ENCODE measurements at regions not wholly inside any gene's neighbourhood (a gene's known extent, or its start where the extent isn't known, plus 50 kb on each side); places are given as distances from the start of the nearest gene placed in this dataset.

DNA sequence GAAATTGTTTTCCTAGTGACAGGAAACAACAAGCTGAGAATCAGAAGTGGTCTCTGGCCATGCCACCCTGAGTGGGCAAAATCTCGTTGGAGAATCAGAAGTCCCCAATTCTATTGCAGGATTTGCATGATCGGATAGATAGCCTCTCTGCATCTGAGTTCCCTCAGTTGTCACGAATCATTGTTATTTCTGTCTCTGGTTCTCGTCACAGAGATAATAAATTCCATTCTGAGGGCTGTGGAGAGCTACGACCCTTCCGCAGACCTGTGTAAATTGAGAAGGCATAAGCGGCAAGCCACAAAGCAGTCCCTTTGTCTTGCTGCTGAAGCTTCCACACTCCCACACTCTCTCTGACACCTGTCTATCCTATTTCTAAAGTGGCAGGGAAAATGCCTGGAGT lies 102.4 kb upstream of the CNR1 start:
- Histone ChIP-seq H3K27ac (ENCODE audit: low read length) (no peak overlapping the region), H3K4me3 (ENCODE audit: low read depth in 2 of 2, low read length in 2 of 2) (no peak overlapping the region), H3K9me3 (ENCODE audit: control insufficient read depth, insufficient read depth, low read depth, low read length) (no peaks in the 10 kb centered on the region; the same call in 1 of the 2 replicates), H3K36me3 (ENCODE audit: control insufficient read depth, insufficient read depth, low read length) (no peaks in the 10 kb centered on the region), H3K4me1 (ENCODE audit: control insufficient read depth, insufficient read depth, low read length) (no peaks in the 10 kb centered on the region), H3K27me3 (ENCODE audit: control insufficient read depth, insufficient read depth, low read length) (no peaks in the 10 kb centered on the region)
- no TSS peak for BruUV-seq (replicated peaks)
- no peak for DNase-seq (ENCODE audit: low read depth, low spot score)
- ChIA-PET POLR2A (no interaction called here), CTCF (no interaction called here)
- intact Hi-C loops (cut with micrococcal nuclease; ENCODE audit: unreplicated experiment) (no loop called here), in situ Hi-C loops (cut with HindIII; ENCODE audit: low pct_unique_long_range_greater_than_20kb, low sequenced_read_pairs) (no loop called here)
- no peak for TF ChIP-seq SIN3A (IDR thresholded peaks at IDR 0.05; ENCODE audit: borderline replicate concordance, insufficient read depth, low read depth, low read length)
- TF ChIP-seq, protein P1, sequence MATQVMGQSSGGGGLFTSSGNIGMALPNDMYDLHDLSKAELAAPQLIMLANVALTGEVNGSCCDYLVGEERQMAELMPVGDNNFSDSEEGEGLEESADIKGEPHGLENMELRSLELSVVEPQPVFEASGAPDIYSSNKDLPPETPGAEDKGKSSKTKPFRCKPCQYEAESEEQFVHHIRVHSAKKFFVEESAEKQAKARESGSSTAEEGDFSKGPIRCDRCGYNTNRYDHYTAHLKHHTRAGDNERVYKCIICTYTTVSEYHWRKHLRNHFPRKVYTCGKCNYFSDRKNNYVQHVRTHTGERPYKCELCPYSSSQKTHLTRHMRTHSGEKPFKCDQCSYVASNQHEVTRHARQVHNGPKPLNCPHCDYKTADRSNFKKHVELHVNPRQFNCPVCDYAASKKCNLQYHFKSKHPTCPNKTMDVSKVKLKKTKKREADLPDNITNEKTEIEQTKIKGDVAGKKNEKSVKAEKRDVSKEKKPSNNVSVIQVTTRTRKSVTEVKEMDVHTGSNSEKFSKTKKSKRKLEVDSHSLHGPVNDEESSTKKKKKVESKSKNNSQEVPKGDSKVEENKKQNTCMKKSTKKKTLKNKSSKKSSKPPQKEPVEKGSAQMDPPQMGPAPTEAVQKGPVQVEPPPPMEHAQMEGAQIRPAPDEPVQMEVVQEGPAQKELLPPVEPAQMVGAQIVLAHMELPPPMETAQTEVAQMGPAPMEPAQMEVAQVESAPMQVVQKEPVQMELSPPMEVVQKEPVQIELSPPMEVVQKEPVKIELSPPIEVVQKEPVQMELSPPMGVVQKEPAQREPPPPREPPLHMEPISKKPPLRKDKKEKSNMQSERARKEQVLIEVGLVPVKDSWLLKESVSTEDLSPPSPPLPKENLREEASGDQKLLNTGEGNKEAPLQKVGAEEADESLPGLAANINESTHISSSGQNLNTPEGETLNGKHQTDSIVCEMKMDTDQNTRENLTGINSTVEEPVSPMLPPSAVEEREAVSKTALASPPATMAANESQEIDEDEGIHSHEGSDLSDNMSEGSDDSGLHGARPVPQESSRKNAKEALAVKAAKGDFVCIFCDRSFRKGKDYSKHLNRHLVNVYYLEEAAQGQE (IDR thresholded peaks at IDR 0.05; ENCODE audit: insufficient read depth in 1 of 2, low read depth in 2 of 2, low read length in 1 of 2), result no peak
- no peak for TF ChIP-seq POLR2AphosphoS5 (IDR thresholded peaks at IDR 0.05; ENCODE audit: low read depth, low read length)
- no peak for TF ChIP-seq TCF7L2 (IDR thresholded peaks at IDR 0.05; ENCODE audit: low read depth, low read length)
- TF ChIP-seq, protein P2, sequence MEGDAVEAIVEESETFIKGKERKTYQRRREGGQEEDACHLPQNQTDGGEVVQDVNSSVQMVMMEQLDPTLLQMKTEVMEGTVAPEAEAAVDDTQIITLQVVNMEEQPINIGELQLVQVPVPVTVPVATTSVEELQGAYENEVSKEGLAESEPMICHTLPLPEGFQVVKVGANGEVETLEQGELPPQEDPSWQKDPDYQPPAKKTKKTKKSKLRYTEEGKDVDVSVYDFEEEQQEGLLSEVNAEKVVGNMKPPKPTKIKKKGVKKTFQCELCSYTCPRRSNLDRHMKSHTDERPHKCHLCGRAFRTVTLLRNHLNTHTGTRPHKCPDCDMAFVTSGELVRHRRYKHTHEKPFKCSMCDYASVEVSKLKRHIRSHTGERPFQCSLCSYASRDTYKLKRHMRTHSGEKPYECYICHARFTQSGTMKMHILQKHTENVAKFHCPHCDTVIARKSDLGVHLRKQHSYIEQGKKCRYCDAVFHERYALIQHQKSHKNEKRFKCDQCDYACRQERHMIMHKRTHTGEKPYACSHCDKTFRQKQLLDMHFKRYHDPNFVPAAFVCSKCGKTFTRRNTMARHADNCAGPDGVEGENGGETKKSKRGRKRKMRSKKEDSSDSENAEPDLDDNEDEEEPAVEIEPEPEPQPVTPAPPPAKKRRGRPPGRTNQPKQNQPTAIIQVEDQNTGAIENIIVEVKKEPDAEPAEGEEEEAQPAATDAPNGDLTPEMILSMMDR (IDR thresholded peaks at IDR 0.05), result no peak
- no peak for ATAC-seq

DNA sequence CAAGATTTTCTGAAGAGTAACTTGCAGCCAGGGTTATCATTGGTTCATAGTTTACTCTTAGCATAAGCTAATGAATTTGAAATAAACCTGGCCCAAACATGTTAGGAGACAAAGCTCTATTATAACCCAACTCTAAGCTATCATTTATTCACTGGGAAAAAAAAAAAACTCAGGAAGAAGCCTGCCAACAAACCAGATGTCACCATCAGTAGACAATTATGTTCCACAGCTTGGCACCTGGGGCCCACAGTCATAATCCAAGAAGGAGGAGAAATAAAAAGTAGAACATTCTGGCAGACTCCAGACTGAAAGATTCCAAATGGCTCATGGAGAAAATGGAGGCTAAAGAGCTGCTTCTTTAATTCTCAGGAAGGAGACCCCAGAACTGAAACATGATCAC lies 100.0 kb upstream of the CNR1 start:
- H3K4me1 ChIP-seq (ENCODE audit: control insufficient read depth, insufficient read depth, low read length), result no peaks in the 10 kb centered on the region
- TF ChIP-seq SIN3A (IDR thresholded peaks at IDR 0.05; ENCODE audit: borderline replicate concordance, insufficient read depth, low read depth, low read length), result no peak
- in situ Hi-C loops (cut with HindIII; ENCODE audit: low pct_unique_long_range_greater_than_20kb, low sequenced_read_pairs) (no loop called here), intact Hi-C loops (cut with micrococcal nuclease; ENCODE audit: unreplicated experiment) (no loop called here)
- no peak for DNase-seq (ENCODE audit: low read depth, low spot score)
- ChIA-PET CTCF (no interaction called here), POLR2A (no interaction called here)
- no peaks in the 10 kb centered on the region for H3K36me3 ChIP-seq (ENCODE audit: control insufficient read depth, insufficient read depth, low read length)
- no peaks in the 10 kb centered on the region for H3K27me3 ChIP-seq (ENCODE audit: control insufficient read depth, insufficient read depth, low read length)
- H3K9me3 ChIP-seq (ENCODE audit: control insufficient read depth, insufficient read depth, low read depth, low read length), result no peaks in the 10 kb centered on the region; the same call in 1 of the 2 replicates
- no peak overlapping the region for H3K27ac ChIP-seq (ENCODE audit: low read length)
- no TSS peak for BruUV-seq (replicated peaks)
- H3K4me3 ChIP-seq (ENCODE audit: low read depth in 2 of 2, low read length in 2 of 2), result no peak overlapping the region
- ATAC-seq, result no peak

DNA sequence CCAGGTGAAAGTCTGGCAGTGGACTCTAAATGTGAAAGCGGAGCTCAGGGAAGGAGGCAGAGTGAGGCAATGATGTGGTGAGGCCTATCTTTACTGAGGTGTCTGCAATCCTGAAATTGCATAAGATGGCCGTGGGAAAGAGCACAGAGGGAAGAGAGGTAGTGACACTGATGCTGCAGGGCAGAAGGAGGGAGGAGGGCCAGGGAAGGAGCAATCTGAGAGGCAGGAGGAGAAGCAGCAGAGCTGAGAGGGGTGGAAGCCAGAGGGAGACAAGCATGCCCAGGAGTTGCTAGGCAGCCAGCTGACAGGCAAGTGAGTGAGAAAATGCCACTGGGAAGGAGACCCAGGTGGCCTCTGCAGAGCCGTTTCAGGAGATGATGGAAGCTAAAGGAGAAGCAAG lies 97.4 kb upstream of the CNR1 start:
- POLR2A ChIA-PET, result no interaction called here
- Histone ChIP-seq H3K4me3 (ENCODE audit: low read depth in 2 of 2, low read length in 2 of 2) (no peak overlapping the region), H3K4me1 (ENCODE audit: control insufficient read depth, insufficient read depth, low read length) (no peaks in the 10 kb centered on the region), H3K9me3 (ENCODE audit: control insufficient read depth, insufficient read depth, low read depth, low read length) (no peaks in the 10 kb centered on the region; the same call in 1 of the 2 replicates), H3K27me3 (ENCODE audit: control insufficient read depth, insufficient read depth, low read length) (no peaks in the 10 kb centered on the region), H3K36me3 (ENCODE audit: control insufficient read depth, insufficient read depth, low read length) (no peaks in the 10 kb centered on the region), H3K27ac (ENCODE audit: low read length) (no peak overlapping the region)
- intact Hi-C loops (cut with micrococcal nuclease; ENCODE audit: unreplicated experiment) (no loop called here), in situ Hi-C loops (cut with HindIII; ENCODE audit: low pct_unique_long_range_greater_than_20kb, low sequenced_read_pairs) (no loop called here)
- ATAC-seq (no peak), DNase-seq (ENCODE audit: low read depth, low spot score) (no peak)
- CTCF ChIA-PET, result no interaction called here
- TF ChIP-seq, protein P1 (IDR thresholded peaks at IDR 0.05; ENCODE audit: insufficient read depth in 1 of 2, low read depth in 2 of 2, low read length in 1 of 2), result no peak
- TF ChIP-seq, protein P2 (IDR thresholded peaks at IDR 0.05), result no peak
- no peak for TF ChIP-seq POLR2AphosphoS5 (IDR thresholded peaks at IDR 0.05; ENCODE audit: low read depth, low read length)
- no peak for TF ChIP-seq SIN3A (IDR thresholded peaks at IDR 0.05; ENCODE audit: borderline replicate concordance, insufficient read depth, low read depth, low read length)
- TF ChIP-seq TCF7L2 (IDR thresholded peaks at IDR 0.05; ENCODE audit: low read depth, low read length), result no peak
- BruUV-seq (replicated peaks), result no TSS peak
